GM19043 (cell line): ENCODE measurements at regions not wholly inside any gene's neighbourhood (a gene's known extent, or its start where the extent isn't known, plus 50 kb on each side); places are given as distances from the start of the nearest gene placed in this dataset.
"Not testable (repeated sequence)": the region's sequence is repeated elsewhere in the genome, so short reads cannot be mapped to it uniquely, and the experiment has no call there.

Experiments used
- ATAC-seq: cut with Tn5 transposase; IDR thresholded peaks from one replicate; pipeline ENCODE4 v1.9.1; 2021; ENCODE audit warnings: low read depth; ENCODE audit not compliant: unreplicated experiment

DNA sequence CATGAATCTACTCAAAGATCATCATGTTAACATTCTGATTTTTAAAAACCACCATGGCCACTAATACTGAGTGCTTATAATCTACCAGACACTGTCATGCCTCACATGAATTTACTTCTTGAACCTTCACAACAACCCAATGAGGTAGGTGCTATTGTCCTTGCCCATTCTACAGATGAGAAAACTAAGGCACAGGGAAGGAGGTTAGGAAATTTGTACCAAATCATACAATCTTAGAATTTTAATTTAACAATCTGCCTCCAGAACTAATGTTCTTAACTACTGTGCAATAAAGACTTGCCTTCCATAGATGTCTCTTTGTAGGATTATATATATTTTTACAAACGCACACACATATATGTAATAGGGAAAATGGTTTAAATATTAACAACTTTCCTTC lies 269.5 kb downstream of the ALDH8A1 start:
- no peak for ATAC-seq

DNA sequence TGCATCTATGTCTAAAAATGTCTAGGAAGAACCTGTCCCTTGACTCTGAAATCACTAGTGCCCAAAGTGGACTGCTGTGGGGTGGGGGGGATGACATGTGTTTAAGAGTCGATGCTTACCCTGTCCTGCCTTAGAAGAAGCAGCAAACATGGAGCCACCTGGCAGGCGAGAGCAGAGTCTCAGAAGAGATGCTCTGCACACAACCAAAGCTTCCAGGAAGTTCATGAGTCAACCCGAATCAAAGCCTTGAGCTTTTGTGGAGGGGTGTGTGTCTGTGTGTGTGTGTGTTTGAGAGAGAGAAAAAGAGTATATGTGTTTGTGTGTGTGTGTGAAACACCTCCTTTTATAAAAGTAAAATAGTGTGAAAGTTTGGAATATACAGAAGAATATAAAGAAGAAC lies 269.9 kb downstream of the ALDH8A1 start:
- no peak for ATAC-seq

DNA sequence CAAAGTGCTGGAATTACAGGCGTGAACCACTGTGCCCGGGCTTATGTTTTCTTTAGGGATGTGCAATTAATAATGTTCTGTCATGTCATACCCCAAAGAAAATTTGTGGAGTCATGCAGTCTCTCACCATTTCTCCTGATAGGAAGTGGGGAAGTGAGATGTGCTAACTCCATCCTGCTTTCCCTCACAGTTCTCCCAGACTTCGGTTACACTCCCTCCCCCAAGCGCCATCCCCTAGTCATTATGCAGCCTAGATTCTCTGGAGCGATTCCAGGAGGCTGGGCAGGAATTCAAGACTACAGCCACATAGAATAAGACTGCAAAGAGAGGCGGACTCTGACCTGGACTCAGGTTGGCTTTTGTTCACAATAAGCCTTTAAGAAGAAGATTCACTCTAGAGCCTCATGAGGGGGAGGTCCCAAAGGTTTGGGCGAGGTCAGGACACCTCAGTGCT lies 271.4 kb downstream of the ALDH8A1 start:
- ATAC-seq: no peak

- no peak for ATAC-seq
Measured at GRCh38 chr6:134676307-134677281, 273.3 kb downstream of the ALDH8A1 start.

DNA sequence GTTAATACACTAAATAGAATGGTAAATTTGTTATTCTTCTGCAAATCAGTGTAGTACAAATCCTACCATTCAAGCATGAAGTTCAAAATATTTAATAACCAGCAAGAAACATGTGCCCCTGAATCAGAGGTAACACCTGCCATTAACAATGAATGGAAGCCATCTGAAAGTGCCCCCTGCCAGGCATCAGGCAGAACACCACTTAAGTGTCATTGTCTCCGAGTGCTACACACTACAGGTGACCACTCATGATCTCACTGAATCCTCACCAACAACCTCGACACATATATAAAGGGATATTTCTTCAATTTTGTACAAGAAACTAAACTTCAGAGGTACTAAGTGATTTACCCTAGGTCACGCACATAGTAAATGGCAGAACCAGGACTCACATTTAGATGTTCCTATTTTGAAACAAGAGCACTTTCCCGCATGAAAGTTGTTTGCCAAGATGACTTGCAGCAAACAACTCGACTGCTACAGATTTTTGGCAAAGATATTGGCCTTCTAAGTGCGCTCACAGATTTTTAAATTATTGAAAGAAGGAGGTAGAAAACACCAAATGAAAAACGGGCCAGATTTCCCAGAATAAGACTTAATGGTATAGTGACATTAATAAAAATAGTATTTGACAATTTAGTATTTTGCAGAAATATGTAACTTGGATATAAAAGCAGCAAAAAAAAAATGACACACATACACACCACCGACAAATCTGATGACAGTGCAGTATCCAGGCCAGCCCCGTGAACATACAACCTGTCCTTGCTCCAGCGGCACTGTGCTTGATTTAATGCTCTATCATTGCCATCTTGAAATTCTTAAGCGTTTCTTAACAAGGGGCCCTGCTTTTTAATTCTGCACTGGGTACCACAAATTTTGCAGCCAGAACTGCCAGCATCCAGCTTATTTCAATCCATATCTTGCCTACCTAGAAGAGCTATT lies 274.5 kb downstream of the ALDH8A1 start:
- no peak for ATAC-seq

GRCh38 chr6:134674562-134674961 lies 275.3 kb downstream of the ALDH8A1 start:
- no peak for ATAC-seq

GRCh38 chr6:134669485-134669884 lies 280.4 kb downstream of the ALDH8A1 start:
- ATAC-seq: no peak

DNA sequence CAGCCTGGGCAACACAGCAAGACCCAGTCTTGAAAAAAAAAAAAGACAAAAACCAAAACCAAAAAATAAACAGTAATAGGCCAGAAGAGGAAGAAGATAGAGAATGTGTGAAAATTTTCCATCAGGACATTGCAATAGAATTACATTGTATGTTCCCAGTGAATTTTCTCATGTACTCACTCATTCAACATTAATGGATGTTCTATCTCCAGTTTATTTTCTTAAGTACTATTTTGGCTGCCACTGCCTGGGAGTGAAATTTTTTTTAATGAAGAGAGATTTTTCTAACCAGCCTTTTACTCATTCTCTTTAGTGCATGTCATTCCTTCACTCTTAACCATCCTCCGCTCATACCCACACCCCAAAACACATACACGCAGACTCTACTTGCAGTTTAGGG lies 282.8 kb downstream of the ALDH8A1 start:
- ATAC-seq: no peak

GRCh38 chr6:134666125-134666524 lies 283.8 kb downstream of the ALDH8A1 start:
- no peak for ATAC-seq

GRCh38 chr6:134665029-134665723 lies 284.7 kb downstream of the ALDH8A1 start:
- ATAC-seq: no peak

DNA sequence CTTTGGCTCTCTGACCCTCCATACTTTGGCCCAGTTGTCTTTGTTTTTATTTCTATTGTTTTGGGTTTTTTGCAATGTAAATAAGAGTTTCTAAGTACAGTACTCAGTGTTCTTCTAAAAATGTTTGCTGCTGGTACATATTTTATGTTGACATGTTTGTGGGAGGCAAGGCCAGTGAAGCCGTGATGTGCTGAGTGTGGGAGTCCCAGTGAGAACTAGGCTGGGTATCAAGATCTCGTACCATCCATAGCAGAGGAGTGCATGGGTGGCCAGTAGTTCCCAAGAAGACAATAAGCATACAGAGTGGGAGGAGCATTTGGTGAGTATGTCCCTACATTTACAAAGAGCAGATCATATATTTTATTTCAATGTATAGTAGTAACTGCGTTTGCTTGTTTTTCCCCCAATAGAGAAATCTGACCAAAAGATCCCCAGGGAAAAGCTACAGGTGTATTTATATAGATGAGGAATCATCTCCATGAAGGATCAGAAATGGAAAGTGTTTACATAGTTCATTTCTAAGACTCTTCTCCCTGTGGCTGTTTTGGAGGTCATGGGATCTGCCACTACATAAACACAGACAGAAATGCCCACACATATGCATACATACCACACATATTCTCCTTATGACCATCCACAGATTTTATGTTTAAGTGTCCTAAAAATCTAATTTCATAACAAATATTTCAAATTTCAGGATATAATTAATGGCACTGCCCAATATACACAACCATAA lies 285.9 kb downstream of the ALDH8A1 start:
- ATAC-seq: no peak

GRCh38 chr6:134663356-134663755 lies 286.5 kb downstream of the ALDH8A1 start:
- no peak for ATAC-seq

GRCh38 chr6:134662077-134662700 lies 287.7 kb downstream of the ALDH8A1 start:
- no peak for ATAC-seq

- not testable (repeated sequence) for ATAC-seq
Measured at GRCh38 chr6:134659885-134660284, 290.0 kb downstream of the ALDH8A1 start.

GRCh38 chr6:134658596-134658995 lies 291.3 kb downstream of the ALDH8A1 start:
- ATAC-seq: no peak

GRCh38 chr6:134657751-134658527 lies 292.0 kb downstream of the ALDH8A1 start:
- no peak for ATAC-seq

- ATAC-seq: no peak
Measured at GRCh38 chr6:134657343-134657742, 292.6 kb downstream of the ALDH8A1 start.

DNA sequence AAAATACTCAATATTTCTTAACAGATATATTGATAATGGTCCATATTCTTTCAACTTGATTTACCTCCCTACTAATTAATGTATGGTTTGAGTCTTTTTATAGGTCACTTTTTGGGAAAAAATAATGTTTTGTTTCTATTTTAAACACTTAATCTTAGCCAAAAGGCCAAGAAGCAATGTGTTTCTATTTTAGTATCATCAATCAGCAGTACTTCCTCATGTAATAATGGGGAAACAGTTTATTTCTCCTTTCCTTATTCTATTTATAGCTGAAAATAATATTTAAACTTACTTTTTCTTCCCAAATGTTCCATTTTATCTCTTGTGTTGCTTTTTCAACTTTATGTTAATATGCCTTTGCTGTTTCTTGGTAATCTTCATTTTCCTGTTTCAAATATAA lies 295.1 kb downstream of the ALDH8A1 start:
- ATAC-seq: no peak

DNA sequence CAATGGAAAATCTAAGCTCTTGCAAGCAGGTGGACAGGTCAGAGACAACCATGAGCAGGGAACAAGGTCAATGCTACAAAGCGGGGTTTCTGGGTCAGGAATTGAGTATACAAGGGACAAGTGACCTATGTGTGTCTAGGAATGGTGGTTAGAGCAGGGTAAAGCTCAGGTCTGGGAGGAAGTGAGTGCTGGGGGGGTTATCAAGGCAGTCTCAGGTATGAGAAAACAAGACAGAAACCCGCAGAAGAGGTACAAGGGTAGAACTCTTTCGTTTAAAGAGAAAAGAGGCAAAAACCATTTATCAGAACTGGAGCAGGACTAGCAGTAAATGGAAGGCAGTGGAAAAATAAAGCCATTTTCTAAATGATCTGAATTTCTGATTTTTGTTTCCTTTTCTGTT lies 298.4 kb downstream of the ALDH8A1 start:
- ATAC-seq: no peak
